Fibroblast of lung (primary cell): ENCODE measurements at regions not wholly inside any gene's neighbourhood (a gene's known extent, or its start where the extent isn't known, plus 50 kb on each side); places are given as distances from the start of the nearest gene placed in this dataset.

ENCODE experiments used
- DNase-seq, 2 donors: peaks; one replicate each; pipeline versions ENCODE4 v3.0.0 to v3.0.0-alpha.2; 2010; ENCODE audit warnings: low read depth in 2 of 2
- H2AFZ ChIP-seq: 2 replicates; pipeline ENCODE4 v1.5.1; 2012; ENCODE audit warnings: low read length, control low read depth, inconsistent platforms
- H3K27ac ChIP-seq: 2 replicates; pipeline ENCODE4 v1.5.1; 2011; ENCODE audit warnings: low read length, control low read depth; ENCODE audit not compliant: insufficient read depth
- H3K27me3 ChIP-seq: 2 replicates; pipeline ENCODE4 v1.5.1; 2011; ENCODE audit warnings: mild to moderate bottlenecking, low read length; ENCODE audit not compliant: control insufficient read depth, insufficient read depth
- H3K36me3 ChIP-seq: 2 replicates; pipeline ENCODE4 v1.5.1; 2011; ENCODE audit warnings: low read length; ENCODE audit not compliant: control insufficient read depth, insufficient read depth
- H3K4me1 ChIP-seq: 2 replicates; pipeline ENCODE4 v1.5.1; 2011; ENCODE audit warnings: low read length; ENCODE audit not compliant: control insufficient read depth, insufficient read depth; ENCODE audit errors: extremely low read depth
- H3K4me2 ChIP-seq: 2 replicates; pipeline ENCODE4 v1.5.1; 2011; ENCODE audit warnings: low read length, control low read depth; ENCODE audit not compliant: insufficient read depth; ENCODE audit errors: extremely low read depth
- H3K4me3 ChIP-seq, 4 experiments: fragments of 200-600 bp in 1 of 4; sonication (generic) in 1 of 4; replicated peaks in 1 of 4; 2 replicates each; pipeline ENCODE4 v1.5.1; 2011 to 2016; ENCODE audit warnings: low read length in 4 of 4, low read depth in 3 of 4, mild to moderate bottlenecking in 3 of 4, control low read depth in 2 of 4, inconsistent platforms in 1 of 4, mixed read lengths in 1 of 4; ENCODE audit not compliant: insufficient read depth in 1 of 4; ENCODE audit errors: control extremely low read depth in 1 of 4
- H3K79me2 ChIP-seq: 2 replicates; pipeline ENCODE4 v1.5.1; 2012; ENCODE audit warnings: mild to moderate bottlenecking, low read length, inconsistent platforms; ENCODE audit not compliant: control insufficient read depth, insufficient read depth
- H3K9ac ChIP-seq: 2 replicates; pipeline ENCODE4 v1.5.1; 2011; ENCODE audit warnings: mild to moderate bottlenecking, low read length, control low read depth; ENCODE audit not compliant: insufficient read depth
- H3K9me3 ChIP-seq: 2 replicates; pipeline ENCODE4 v1.5.1; 2012; ENCODE audit warnings: low read depth, low read length; ENCODE audit not compliant: control insufficient read depth, insufficient read depth
- H4K20me1 ChIP-seq: 2 replicates; pipeline ENCODE4 v1.5.1; 2011; ENCODE audit warnings: low read length; ENCODE audit not compliant: control insufficient read depth, insufficient read depth; ENCODE audit errors: extremely low read depth
- CTCF ChIP-seq, 2 donors: IDR thresholded peaks in 1 of 2; conservative IDR thresholded peaks in 1 of 2; 1 replicate in 1 of 2; 2 replicates in 1 of 2; pipeline ENCODE4 v1.5.1; 2011 to 2012; ENCODE audit warnings: low read length in 2 of 2, control low read depth in 1 of 2, inconsistent platforms in 1 of 2, low read depth in 1 of 2, mild to moderate bottlenecking in 1 of 2
- EZH2 ChIP-seq: IDR thresholded peaks from 2 replicates; pipeline ENCODE4 v1.5.1; 2012; ENCODE audit warnings: low read length, control low read depth, mild to moderate bottlenecking; ENCODE audit errors: missing control alignments

GRCh38 chr6:144847916-144848315, 562.8 kb downstream of the UTRN start:
- TF ChIP-seq CTCF (conservative IDR thresholded peaks at IDR 0.05 in 1 of 2, IDR thresholded peaks at IDR 0.05 in 1 of 2; ENCODE audit: low read depth in 1 of 2, low read length in 2 of 2) (no peak), EZH2 (no peak)
- H3K9ac ChIP-seq: no peak overlapping the region
- no peaks in the 10 kb centered on the region for H3K9me3 ChIP-seq
- no peaks in the 10 kb centered on the region for H3K79me2 ChIP-seq
- H3K4me3 ChIP-seq: no peak overlapping the region
- DNase-seq: no peak
- no peak overlapping the region for H3K4me2 ChIP-seq
- no peak overlapping the region for H3K27ac ChIP-seq
- H3K36me3 ChIP-seq: no peaks in the 10 kb centered on the region
- H3K27me3 ChIP-seq: no peaks in the 10 kb centered on the region
- no peaks in the 10 kb centered on the region for H4K20me1 ChIP-seq
- no peaks in the 10 kb centered on the region for H3K4me1 ChIP-seq
- H2AFZ ChIP-seq: no peak overlapping the region

GRCh38 chr6:144849920-144850319, 564.8 kb downstream of the UTRN start:
- Histone ChIP-seq H3K79me2 (no peaks in the 10 kb centered on the region), H3K9ac (no peak overlapping the region), H3K4me3 (no peak overlapping the region), H3K4me1 (no peaks in the 10 kb centered on the region), H3K27me3 (no peaks in the 10 kb centered on the region), H3K36me3 (no peaks in the 10 kb centered on the region), H3K27ac (no peak overlapping the region), H4K20me1 (no peaks in the 10 kb centered on the region), H2AFZ (no peak overlapping the region), H3K4me2 (no peak overlapping the region), H3K9me3 (no peaks in the 10 kb centered on the region)
- TF ChIP-seq CTCF (conservative IDR thresholded peaks at IDR 0.05 in 1 of 2, IDR thresholded peaks at IDR 0.05 in 1 of 2; ENCODE audit: low read depth in 1 of 2, low read length in 2 of 2): no peak
- TF ChIP-seq EZH2: no peak
- DNase-seq: no peak

GRCh38 chr6:144853603-144854002, 568.5 kb downstream of the UTRN start:
- H3K9me3 ChIP-seq: no peaks in the 10 kb centered on the region
- no peak overlapping the region for H3K4me2 ChIP-seq
- H3K27me3 ChIP-seq: no peaks in the 10 kb centered on the region
- no peaks in the 10 kb centered on the region for H3K4me1 ChIP-seq
- no peaks in the 10 kb centered on the region for H3K79me2 ChIP-seq
- TF ChIP-seq EZH2 (no peak), CTCF (conservative IDR thresholded peaks at IDR 0.05 in 1 of 2, IDR thresholded peaks at IDR 0.05 in 1 of 2; ENCODE audit: low read depth in 1 of 2, low read length in 2 of 2) (no peak)
- no peak for DNase-seq
- H3K36me3 ChIP-seq: no peaks in the 10 kb centered on the region
- H4K20me1 ChIP-seq: no peaks in the 10 kb centered on the region
- H2AFZ ChIP-seq: no peak overlapping the region
- H3K4me3 ChIP-seq: no peak overlapping the region
- H3K27ac ChIP-seq: no peak overlapping the region
- no peak overlapping the region for H3K9ac ChIP-seq
